Vagina (tissue), 2 donors: ENCODE measurements at regions not wholly inside any gene's neighbourhood (a gene's known extent, or its start where the extent isn't known, plus 50 kb on each side); places are given as distances from the start of the nearest gene placed in this dataset.

Experiments
- DNase-seq, 2 donors: peaks; one replicate each; pipeline ENCODE4 v3.0.0-alpha.2; 2017; ENCODE audit errors: extremely low spot score in 2 of 2
- H3K27ac ChIP-seq: fragments of 200-600 bp; sonication (generic); one replicate; pipeline ENCODE4 v1.5.1; 2019
- H3K27me3 ChIP-seq: fragments of 200-600 bp; sonication (generic); one replicate; pipeline ENCODE4 v1.5.1; 2019
- H3K36me3 ChIP-seq, 2 donors: fragments of 200-600 bp; sonication (generic); one replicate each; pipeline ENCODE4 v1.5.1; 2017 to 2019
- H3K4me1 ChIP-seq: fragments of 200-600 bp; sonication (generic); one replicate; pipeline ENCODE4 v1.5.1; 2019
- H3K4me3 ChIP-seq, 2 donors: fragments of 200-600 bp; sonication (generic); 1 replicate in 1 of 2; 2 replicates in 1 of 2; pipeline ENCODE4 v1.5.1; 2016 to 2019
- H3K9me3 ChIP-seq: fragments of 200-600 bp; sonication (generic); one replicate; pipeline ENCODE4 v1.5.1; 2019
- POLR2A ChIP-seq, 2 donors: fragments of 450-650 bp; IDR thresholded peaks; one replicate each; pipeline ENCODE4 v1.6.1; 2017; ENCODE audit warnings: antibody characterized with exemption in 2 of 2, mild to moderate bottlenecking in 2 of 2, moderate library complexity in 2 of 2
- POLR2AphosphoS5 ChIP-seq, 2 donors: sonication (generic); formaldehyde crosslinking; IDR thresholded peaks; one replicate each; pipeline ENCODE4 v1.9.0; 2017; ENCODE audit warnings: antibody characterized with exemption in 2 of 2, mild to moderate bottlenecking in 2 of 2, low read depth in 1 of 2; ENCODE audit not compliant: insufficient read depth in 1 of 2
- intact Hi-C: fragments of 100-400 bp; cut with DNase I; formaldehyde crosslinking; loops from one replicate; pipeline ENCODE4 v1.15.1; 2023
- TF ChIP-seq, protein P1 (sequence below), 3 experiments: fragments of 450-650 bp in 2 of 3; fragments of 200-600 bp in 1 of 3; sonication (generic) in 1 of 3; IDR thresholded peaks; one replicate each; pipeline ENCODE4 v1.5.1; 2017 to 2019; ENCODE audit warnings: antibody characterized with exemption in 3 of 3, mild to moderate bottlenecking in 2 of 3, moderate library complexity in 2 of 3

DNA sequence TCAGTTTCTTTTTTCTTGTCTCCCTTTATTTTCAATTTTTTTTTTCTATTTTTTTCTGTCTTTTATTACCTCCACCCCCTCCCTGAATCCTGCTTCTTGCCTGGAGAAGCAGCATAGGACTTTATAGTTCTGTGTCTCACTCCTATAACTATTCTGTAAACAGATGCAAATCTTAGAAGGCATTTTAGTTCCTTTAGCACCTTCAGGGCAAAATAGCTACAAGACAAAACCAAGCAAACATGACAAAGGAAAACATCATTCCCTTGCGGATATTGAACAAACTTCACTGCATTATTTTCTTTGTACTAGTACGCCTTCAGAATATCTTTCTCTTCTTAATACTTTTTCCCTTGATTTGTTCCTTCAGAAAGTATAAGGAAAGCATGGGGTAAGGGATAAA is 446.2 kb upstream of the CHORDC1 start:
- H3K9me3 ChIP-seq: no peaks in the 10 kb centered on the region
- H3K36me3 ChIP-seq: no peaks in the 10 kb centered on the region
- TF ChIP-seq POLR2AphosphoS5 (IDR thresholded peaks at IDR 0.05; ENCODE audit: insufficient read depth in 1 of 2, low read depth in 1 of 2): no peak
- no peak for TF ChIP-seq POLR2A (IDR thresholded peaks at IDR 0.05)
- TF ChIP-seq, protein P1, sequence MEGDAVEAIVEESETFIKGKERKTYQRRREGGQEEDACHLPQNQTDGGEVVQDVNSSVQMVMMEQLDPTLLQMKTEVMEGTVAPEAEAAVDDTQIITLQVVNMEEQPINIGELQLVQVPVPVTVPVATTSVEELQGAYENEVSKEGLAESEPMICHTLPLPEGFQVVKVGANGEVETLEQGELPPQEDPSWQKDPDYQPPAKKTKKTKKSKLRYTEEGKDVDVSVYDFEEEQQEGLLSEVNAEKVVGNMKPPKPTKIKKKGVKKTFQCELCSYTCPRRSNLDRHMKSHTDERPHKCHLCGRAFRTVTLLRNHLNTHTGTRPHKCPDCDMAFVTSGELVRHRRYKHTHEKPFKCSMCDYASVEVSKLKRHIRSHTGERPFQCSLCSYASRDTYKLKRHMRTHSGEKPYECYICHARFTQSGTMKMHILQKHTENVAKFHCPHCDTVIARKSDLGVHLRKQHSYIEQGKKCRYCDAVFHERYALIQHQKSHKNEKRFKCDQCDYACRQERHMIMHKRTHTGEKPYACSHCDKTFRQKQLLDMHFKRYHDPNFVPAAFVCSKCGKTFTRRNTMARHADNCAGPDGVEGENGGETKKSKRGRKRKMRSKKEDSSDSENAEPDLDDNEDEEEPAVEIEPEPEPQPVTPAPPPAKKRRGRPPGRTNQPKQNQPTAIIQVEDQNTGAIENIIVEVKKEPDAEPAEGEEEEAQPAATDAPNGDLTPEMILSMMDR (IDR thresholded peaks at IDR 0.05): no peak
- H3K27ac ChIP-seq: no peak overlapping the region
- no peak overlapping the region for H3K4me3 ChIP-seq
- intact Hi-C loops: no loop called here
- no peaks in the 10 kb centered on the region for H3K27me3 ChIP-seq
- H3K4me1 ChIP-seq: no peaks in the 10 kb centered on the region
- no peak for DNase-seq

DNA sequence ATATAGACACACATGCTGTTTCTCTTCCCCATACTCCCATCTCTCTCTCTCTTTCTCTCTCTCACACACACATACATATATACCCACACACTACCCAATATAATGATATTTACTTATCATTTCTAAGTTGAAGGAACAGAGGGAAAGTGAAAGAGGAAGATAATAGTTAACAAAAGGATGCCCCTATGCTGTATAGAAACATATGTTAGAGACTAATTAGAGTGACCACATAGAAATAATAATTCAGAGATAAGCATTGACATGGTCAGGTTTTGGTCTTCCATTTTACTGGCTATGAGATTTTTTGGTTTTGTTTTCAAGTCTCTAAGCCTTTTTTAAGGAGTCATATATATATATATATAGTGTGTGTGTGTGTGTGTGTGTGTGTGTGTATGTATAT is 445.7 kb upstream of the CHORDC1 start:
- TF ChIP-seq, protein P1 (IDR thresholded peaks at IDR 0.05): no peak
- TF ChIP-seq POLR2A (IDR thresholded peaks at IDR 0.05): no peak
- TF ChIP-seq POLR2AphosphoS5 (IDR thresholded peaks at IDR 0.05; ENCODE audit: insufficient read depth in 1 of 2, low read depth in 1 of 2): no peak
- H3K9me3 ChIP-seq: no peaks in the 10 kb centered on the region
- intact Hi-C loops: no loop called here

DNA sequence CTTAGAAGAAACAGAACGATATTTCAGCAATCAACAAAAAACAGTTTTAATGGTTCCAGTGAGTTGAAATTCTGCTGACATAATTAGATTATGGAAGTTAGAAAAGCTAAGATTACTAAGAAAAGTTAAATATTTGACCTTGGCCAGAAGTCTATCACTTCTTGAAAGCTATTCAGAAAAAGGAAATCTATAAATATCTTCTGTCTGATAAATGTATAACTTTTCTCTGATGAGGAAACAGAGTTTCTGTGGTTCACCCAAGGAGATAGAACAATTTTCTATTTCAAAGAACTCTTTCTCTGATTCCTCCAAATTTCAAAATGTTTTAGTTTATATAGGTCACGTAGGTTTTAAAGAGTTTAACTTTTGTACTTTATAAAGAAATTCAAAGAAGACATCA is 438.4 kb upstream of the CHORDC1 start:
- H3K9me3 ChIP-seq: no peaks in the 10 kb centered on the region
- H3K27me3 ChIP-seq: no peaks in the 10 kb centered on the region
- no peaks in the 10 kb centered on the region for H3K36me3 ChIP-seq
- DNase-seq: no peak
- no peak overlapping the region for H3K4me3 ChIP-seq
- no peaks in the 10 kb centered on the region for H3K4me1 ChIP-seq
- H3K27ac ChIP-seq: no peak overlapping the region
- no peak for TF ChIP-seq POLR2A (IDR thresholded peaks at IDR 0.05)
- intact Hi-C loops: no loop called here

More for the DNA sequence above, 445.7 kb upstream of the CHORDC1 start:
- H3K4me1 ChIP-seq: no peaks in the 10 kb centered on the region
- no peak overlapping the region for H3K4me3 ChIP-seq
- H3K27ac ChIP-seq: no peak overlapping the region
- no peaks in the 10 kb centered on the region for H3K36me3 ChIP-seq
- H3K27me3 ChIP-seq: no peaks in the 10 kb centered on the region
- no peak for DNase-seq

DNA sequence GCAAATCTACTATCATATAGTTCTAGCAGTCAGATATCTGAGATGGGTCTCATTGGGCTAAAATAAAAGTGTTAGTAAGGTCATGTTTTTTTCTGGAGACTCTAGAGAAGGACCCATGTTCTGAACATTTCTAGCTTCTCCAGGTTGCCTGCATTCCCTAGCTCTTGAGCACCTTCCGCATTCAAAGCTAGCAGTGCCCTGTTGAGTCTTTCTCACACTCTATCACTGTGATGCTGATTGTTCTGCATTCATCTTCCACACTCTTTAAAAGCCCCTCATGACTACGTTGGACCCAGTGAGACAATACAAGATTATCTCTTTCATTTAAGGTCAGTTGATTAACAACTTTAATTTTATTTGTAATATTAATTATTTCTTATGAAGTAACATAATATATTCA is 433.3 kb upstream of the CHORDC1 start:
- Histone ChIP-seq H3K36me3 (no peaks in the 10 kb centered on the region), H3K9me3 (no peaks in the 10 kb centered on the region), H3K27me3 (no peaks in the 10 kb centered on the region), H3K4me1 (no peaks in the 10 kb centered on the region), H3K4me3 (no peak overlapping the region), H3K27ac (no peak overlapping the region)
- no peak for DNase-seq
- intact Hi-C loops: no loop called here
- TF ChIP-seq POLR2AphosphoS5 (IDR thresholded peaks at IDR 0.05; ENCODE audit: insufficient read depth in 1 of 2, low read depth in 1 of 2) (no peak), POLR2A (IDR thresholded peaks at IDR 0.05) (no peak)
- TF ChIP-seq, protein P1 (IDR thresholded peaks at IDR 0.05): no peak

DNA sequence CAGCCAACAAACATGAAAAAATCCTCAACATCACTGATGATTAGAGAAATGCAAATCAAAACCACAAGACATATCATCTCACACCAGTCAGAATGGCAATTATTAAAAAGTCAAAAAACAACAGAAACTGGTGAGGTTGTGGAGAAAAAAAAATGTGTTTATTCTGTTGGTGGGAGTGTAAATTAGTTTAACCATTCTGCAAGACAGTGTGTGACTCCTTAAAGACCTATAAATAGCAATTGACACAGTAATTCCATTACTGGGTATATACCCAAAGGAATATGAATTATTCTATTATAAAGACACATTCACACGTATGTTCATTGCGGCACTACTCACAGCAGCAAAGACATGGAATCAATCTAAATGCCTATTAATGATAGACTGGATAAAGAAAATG is 427.3 kb upstream of the CHORDC1 start:
- no peaks in the 10 kb centered on the region for H3K9me3 ChIP-seq
- H3K4me1 ChIP-seq: no peaks in the 10 kb centered on the region
- TF ChIP-seq, protein P1 (IDR thresholded peaks at IDR 0.05): no peak
- TF ChIP-seq POLR2AphosphoS5 (IDR thresholded peaks at IDR 0.05; ENCODE audit: insufficient read depth in 1 of 2, low read depth in 1 of 2) (no peak), POLR2A (IDR thresholded peaks at IDR 0.05) (no peak)
- no peak for DNase-seq
- no peak overlapping the region for H3K27ac ChIP-seq
- intact Hi-C loops: no loop called here
- H3K36me3 ChIP-seq: no peaks in the 10 kb centered on the region
- H3K4me3 ChIP-seq: no peak overlapping the region
- H3K27me3 ChIP-seq: no peaks in the 10 kb centered on the region

DNA sequence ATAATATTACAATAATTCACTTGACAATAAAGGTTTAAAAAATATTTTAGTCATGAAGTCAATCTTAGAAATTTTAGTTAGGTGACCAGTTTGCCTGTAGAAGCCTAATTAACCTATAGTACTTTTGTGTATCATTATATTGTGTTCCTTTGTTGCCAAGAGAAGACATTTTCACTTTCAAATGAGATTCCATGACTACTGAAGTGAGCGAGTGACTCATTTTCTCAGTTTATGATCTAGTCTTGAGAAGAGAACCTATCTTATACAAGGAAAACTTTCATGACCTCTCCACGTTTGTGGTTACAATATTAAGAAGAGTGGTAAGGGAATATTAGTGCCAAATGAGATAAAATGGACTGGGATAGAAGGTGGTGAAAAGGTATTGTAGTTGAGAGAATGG is 423.9 kb upstream of the CHORDC1 start:
- H3K9me3 ChIP-seq: no peaks in the 10 kb centered on the region
- TF ChIP-seq POLR2A (IDR thresholded peaks at IDR 0.05): no peak
- TF ChIP-seq POLR2AphosphoS5 (IDR thresholded peaks at IDR 0.05; ENCODE audit: insufficient read depth in 1 of 2, low read depth in 1 of 2): no peak
- TF ChIP-seq, protein P1 (IDR thresholded peaks at IDR 0.05): no peak
- H3K36me3 ChIP-seq: no peaks in the 10 kb centered on the region
- intact Hi-C loops: no loop called here
- H3K4me3 ChIP-seq: no peak overlapping the region
- DNase-seq: no peak
- H3K27ac ChIP-seq: no peak overlapping the region
- H3K27me3 ChIP-seq: no peaks in the 10 kb centered on the region
- no peaks in the 10 kb centered on the region for H3K4me1 ChIP-seq
